Body of pancreas (tissue), 4 donors: ENCODE measurements at regions not wholly inside any gene's neighbourhood (a gene's known extent, or its start where the extent isn't known, plus 50 kb on each side); places are given as distances from the start of the nearest gene placed in this dataset.

Experiments
- POLR2A ChIP-seq, 3 donors: fragments of 450-650 bp; IDR thresholded peaks; one replicate each; pipeline ENCODE4 v1.6.1; 2016; ENCODE audit warnings: antibody characterized with exemption in 3 of 3, mild to moderate bottlenecking in 2 of 3
- TF ChIP-seq, protein P1 (sequence below), 7 experiments: fragments of 450-650 bp in 4 of 7; fragments of 200-600 bp in 3 of 7; sonication (generic) in 3 of 7; IDR thresholded peaks; one replicate each; pipeline ENCODE4 v1.5.1; 2016 to 2019; ENCODE audit warnings: antibody characterized with exemption in 7 of 7

DNA sequence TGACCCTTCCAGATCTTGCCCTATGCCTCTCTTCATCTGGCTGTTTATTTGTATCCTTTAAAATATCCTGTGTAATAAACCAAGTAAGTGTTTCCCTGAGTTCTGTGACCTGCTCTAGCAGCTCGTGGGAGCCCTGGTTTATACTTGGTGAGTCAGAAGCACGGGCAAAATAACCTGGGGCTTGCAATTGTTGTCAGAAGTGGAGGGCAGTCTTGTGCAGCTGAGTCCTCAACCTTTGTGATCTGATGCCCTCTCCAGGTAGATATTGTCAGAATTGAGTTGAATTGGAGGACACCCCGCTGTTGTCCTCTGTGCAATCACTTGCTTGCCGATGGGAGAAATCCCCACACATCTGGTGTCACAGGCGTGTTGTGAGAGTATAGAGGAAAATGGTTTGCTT, 62.5 kb upstream of the PRICKLE1 start:
- TF ChIP-seq, protein P1, sequence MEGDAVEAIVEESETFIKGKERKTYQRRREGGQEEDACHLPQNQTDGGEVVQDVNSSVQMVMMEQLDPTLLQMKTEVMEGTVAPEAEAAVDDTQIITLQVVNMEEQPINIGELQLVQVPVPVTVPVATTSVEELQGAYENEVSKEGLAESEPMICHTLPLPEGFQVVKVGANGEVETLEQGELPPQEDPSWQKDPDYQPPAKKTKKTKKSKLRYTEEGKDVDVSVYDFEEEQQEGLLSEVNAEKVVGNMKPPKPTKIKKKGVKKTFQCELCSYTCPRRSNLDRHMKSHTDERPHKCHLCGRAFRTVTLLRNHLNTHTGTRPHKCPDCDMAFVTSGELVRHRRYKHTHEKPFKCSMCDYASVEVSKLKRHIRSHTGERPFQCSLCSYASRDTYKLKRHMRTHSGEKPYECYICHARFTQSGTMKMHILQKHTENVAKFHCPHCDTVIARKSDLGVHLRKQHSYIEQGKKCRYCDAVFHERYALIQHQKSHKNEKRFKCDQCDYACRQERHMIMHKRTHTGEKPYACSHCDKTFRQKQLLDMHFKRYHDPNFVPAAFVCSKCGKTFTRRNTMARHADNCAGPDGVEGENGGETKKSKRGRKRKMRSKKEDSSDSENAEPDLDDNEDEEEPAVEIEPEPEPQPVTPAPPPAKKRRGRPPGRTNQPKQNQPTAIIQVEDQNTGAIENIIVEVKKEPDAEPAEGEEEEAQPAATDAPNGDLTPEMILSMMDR (IDR thresholded peaks at IDR 0.05), result peak in 1 of 7 experiments; percentile 8
- TF ChIP-seq POLR2A (IDR thresholded peaks at IDR 0.05), result no peak
